T-cell (primary cell): ENCODE measurements at regions not wholly inside any gene's neighbourhood (a gene's known extent, or its start where the extent isn't known, plus 50 kb on each side); places are given as distances from the start of the nearest gene placed in this dataset.

Experiments
- ATAC-seq, 4 experiments: fragments of 200-7000 bp in 3 of 4; fragments of 150-1000 bp in 1 of 4; cut with Tn5 transposase; replicated peaks in 1 of 4; 1 replicate in 3 of 4; 2 replicates in 1 of 4; pipeline ENCODE4 v1.10.0; 2021; ENCODE audit warnings: moderate library complexity in 3 of 4, mild to moderate bottlenecking in 2 of 4, moderate number of reproducible peaks in 1 of 4
- CTCF ChIA-PET, 2 donors: fragments of 300-600 bp; sonication (Branson Sonifier 250); formaldehyde crosslinking; loops; one replicate each; lab custom pipeline; 2022; ENCODE audit warnings: antibody characterized with exemption in 2 of 2; lab: Charles Lee
- POLR2A ChIA-PET, 2 donors: fragments of 300-600 bp; sonication (Branson Sonifier 250); formaldehyde crosslinking; loops; one replicate each; lab custom pipeline; 2022; ENCODE audit warnings: antibody characterized with exemption in 2 of 2; lab: Charles Lee
- DNase-seq, 35 experiments: peaks; one replicate each; pipeline versions ENCODE4 v3.0.0 to v3.0.0-alpha.2; 2013 to 2023
- H3K27ac ChIP-seq: one replicate; pipeline ENCODE4 v1.5.1; 2013; ENCODE audit warnings: low read length
- H3K27me3 ChIP-seq, 2 experiments: replicated peaks in 1 of 2; 1 replicate in 1 of 2; 2 replicates in 1 of 2; pipeline versions ENCODE4 v1.6.1 to v1.7.0; 2013; ENCODE audit warnings: low read length in 1 of 2, mixed read lengths in 1 of 2; ENCODE audit not compliant: control insufficient read depth in 2 of 2, insufficient read depth in 2 of 2; ENCODE audit errors: extremely low read depth in 1 of 2
- H3K36me3 ChIP-seq, 2 donors: 1 replicate in 1 of 2; 2 replicates in 1 of 2; pipeline versions ENCODE4 v1.6.1 to v1.7.0; 2013; ENCODE audit warnings: low read length in 1 of 2; ENCODE audit not compliant: control insufficient read depth in 2 of 2, insufficient read depth in 1 of 2; ENCODE audit errors: extremely low read depth in 1 of 2
- H3K4me1 ChIP-seq, 2 experiments: 1 replicate in 1 of 2; 2 replicates in 1 of 2; pipeline versions ENCODE4 v1.6.1 to v1.7.0; 2013; ENCODE audit warnings: low read length in 2 of 2, mixed read lengths in 1 of 2; ENCODE audit not compliant: insufficient read depth in 2 of 2, control insufficient read depth in 1 of 2; ENCODE audit errors: extremely low read depth in 1 of 2
- H3K4me3 ChIP-seq, 2 donors: 1 replicate in 1 of 2; 2 replicates in 1 of 2; pipeline versions ENCODE4 v1.5.1 to v1.7.0; 2013; ENCODE audit warnings: mild to moderate bottlenecking in 2 of 2, low read length in 1 of 2, moderate library complexity in 1 of 2; ENCODE audit not compliant: control insufficient read depth in 1 of 2; ENCODE audit errors: extremely low read depth in 1 of 2
- H3K9me3 ChIP-seq: 2 replicates; pipeline ENCODE4 v1.7.0; 2013
- H3K27ac Mint-ChIP-seq, 2 donors: one replicate each; pipeline ENCODE4 v1.8.0; 2020 to 2021; ENCODE audit warnings: mild to moderate bottlenecking in 2 of 2, mixed read lengths in 2 of 2
- H3K27me3 Mint-ChIP-seq, 2 donors: one replicate each; pipeline ENCODE4 v1.8.0; 2021 to 2022; ENCODE audit warnings: mixed read lengths in 2 of 2
- H3K36me3 Mint-ChIP-seq: one replicate; pipeline ENCODE4 v1.8.0; 2021; ENCODE audit warnings: mixed read lengths
- H3K4me1 Mint-ChIP-seq, 3 donors: one replicate each; pipeline ENCODE4 v1.8.0; 2020 to 2022; ENCODE audit warnings: mixed read lengths in 3 of 3, mild to moderate bottlenecking in 1 of 3
- H3K4me3 Mint-ChIP-seq, 3 donors: one replicate each; pipeline ENCODE4 v1.8.0; 2020 to 2022; ENCODE audit warnings: mild to moderate bottlenecking in 3 of 3, mixed read lengths in 3 of 3, moderate library complexity in 3 of 3
- H3K9me3 Mint-ChIP-seq, 3 donors: one replicate each; pipeline ENCODE4 v1.8.0; 2020 to 2022; ENCODE audit warnings: mixed read lengths in 3 of 3
- WGBS: methylation state at CpG from one replicate; pipeline ENCODE4 v1.1.5; 2013; ENCODE audit warnings: missing lambda C conversion rate; ENCODE audit not compliant: insufficient coverage; 5-methylcytosine and 5-hydroxymethylcytosine counted together

- Histone ChIP-seq H3K27me3 (no peaks in the 10 kb centered on the region), H3K4me3 (no peak overlapping the region), H3K27ac (no peak overlapping the region), H3K36me3 (no peaks in the 10 kb centered on the region), H3K4me1 (no peaks in the 10 kb centered on the region), H3K9me3 (no peaks in the 10 kb centered on the region)
- CTCF ChIA-PET: interaction anchor here in 1 of 2 donors (1.1 kb wide), 1 partner anchor 160 kb away, joined by 4 read pairs; no protein-coding TSS in a partner anchor
- no CpG with 5 or more reads among the region's 2 CpGs for WGBS
- no peaks in the 10 kb centered on the region for H3K36me3 Mint-ChIP-seq
- no peak overlapping the region for H3K4me3 Mint-ChIP-seq
- DNase-seq (no peak), ATAC-seq (no peak)
- POLR2A ChIA-PET: no interaction called here
- H3K9me3 Mint-ChIP-seq: no peaks in the 10 kb centered on the region
- H3K27ac Mint-ChIP-seq: no peak overlapping the region
- H3K4me1 Mint-ChIP-seq: no peaks in the 10 kb centered on the region
- H3K27me3 Mint-ChIP-seq: peaks cover 5 to 11% of the 10 kb centered on the region in 2 donors
Observed at GRCh38 chr12:88996200-88996788, 356.0 kb downstream of the DUSP6 start.

GRCh38 chr12:88994971-88995370 lies 357.3 kb downstream of the DUSP6 start:
- H3K9me3 Mint-ChIP-seq: no peaks in the 10 kb centered on the region
- Histone ChIP-seq H3K9me3 (no peaks in the 10 kb centered on the region), H3K4me1 (no peaks in the 10 kb centered on the region), H3K36me3 (no peaks in the 10 kb centered on the region), H3K4me3 (no peak overlapping the region), H3K27ac (no peak overlapping the region), H3K27me3 (peaks cover 0 to 2% of the 10 kb centered on the region in 2 experiments)
- no peaks in the 10 kb centered on the region for H3K36me3 Mint-ChIP-seq
- no peak for ATAC-seq
- POLR2A ChIA-PET: no interaction called here
- H3K27ac Mint-ChIP-seq: no peak overlapping the region
- peaks cover 5 to 18% of the 10 kb centered on the region in 2 donors for H3K27me3 Mint-ChIP-seq
- no peak for DNase-seq
- CTCF ChIA-PET: no interaction called here
- H3K4me1 Mint-ChIP-seq: no peaks in the 10 kb centered on the region
- H3K4me3 Mint-ChIP-seq: no peak overlapping the region
- no CpG with 5 or more reads among the region's 1 CpG for WGBS

DNA sequence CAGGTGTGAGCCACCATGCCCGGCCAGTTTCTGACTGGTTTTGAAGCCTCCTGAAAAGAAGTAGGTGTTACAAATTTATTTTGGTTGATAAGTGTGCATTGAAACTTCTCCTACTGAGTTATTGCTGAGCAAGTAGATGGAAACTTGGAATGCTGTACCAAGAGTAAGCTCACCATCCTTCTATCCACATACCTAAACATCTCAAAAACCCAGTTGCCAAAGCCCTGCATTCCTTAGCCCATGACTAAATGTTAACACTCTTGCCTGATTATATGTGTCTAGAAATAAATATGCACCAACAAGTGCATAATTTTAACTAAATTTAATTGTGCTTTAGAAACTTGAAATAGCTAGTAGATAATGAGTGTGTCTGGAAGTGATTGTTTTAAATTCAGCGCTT lies 357.8 kb downstream of the DUSP6 start:
- no peaks in the 10 kb centered on the region for H3K9me3 Mint-ChIP-seq
- H3K27ac ChIP-seq: no peak overlapping the region
- no peak overlapping the region for H3K27ac Mint-ChIP-seq
- H3K36me3 Mint-ChIP-seq: no peaks in the 10 kb centered on the region
- H3K27me3 ChIP-seq: peaks cover 0 to 2% of the 10 kb centered on the region in 2 experiments
- no CpG with 5 or more reads among the region's 2 CpGs for WGBS
- CTCF ChIA-PET: interaction anchor here in 1 of 2 donors (0.6 kb wide), 1 partner anchor 34 kb away, joined by 3 read pairs; no protein-coding TSS in a partner anchor
- no peak overlapping the region for H3K4me3 ChIP-seq
- no peaks in the 10 kb centered on the region for H3K4me1 Mint-ChIP-seq
- ATAC-seq: no peak
- POLR2A ChIA-PET: no interaction called here
- no peaks in the 10 kb centered on the region for H3K36me3 ChIP-seq
- no peak overlapping the region for H3K4me3 Mint-ChIP-seq
- DNase-seq: no peak
- H3K27me3 Mint-ChIP-seq: peaks cover 5 to 18% of the 10 kb centered on the region in 2 donors
- H3K9me3 ChIP-seq: no peaks in the 10 kb centered on the region
- H3K4me1 ChIP-seq: no peaks in the 10 kb centered on the region

GRCh38 chr12:88993651-88994050 lies 358.6 kb downstream of the DUSP6 start:
- H3K27ac Mint-ChIP-seq: no peak overlapping the region
- ATAC-seq (no peak), DNase-seq (no peak)
- H3K4me3 ChIP-seq: no peak overlapping the region
- ChIA-PET CTCF (interaction anchor here in 1 of 2 donors (0.6 kb wide), 1 partner anchor 33 kb away, joined by 3 read pairs; no protein-coding TSS in a partner anchor), POLR2A (interaction anchor here in 1 of 2 donors (0.7 kb wide), 1 partner anchor 23 kb away, joined by 3 read pairs; no protein-coding TSS in a partner anchor)
- H3K4me3 Mint-ChIP-seq: no peak overlapping the region
- no peaks in the 10 kb centered on the region for H3K4me1 ChIP-seq
- no peaks in the 10 kb centered on the region for H3K9me3 Mint-ChIP-seq
- H3K4me1 Mint-ChIP-seq: no peaks in the 10 kb centered on the region
- WGBS: no CpG with 5 or more reads among the region's 3 CpGs
- peaks cover 5 to 18% of the 10 kb centered on the region in 2 donors for H3K27me3 Mint-ChIP-seq
- peaks cover 0 to 2% of the 10 kb centered on the region in 2 experiments for H3K27me3 ChIP-seq
- H3K36me3 Mint-ChIP-seq: no peaks in the 10 kb centered on the region
- no peak overlapping the region for H3K27ac ChIP-seq
- H3K9me3 ChIP-seq: no peaks in the 10 kb centered on the region
- H3K36me3 ChIP-seq: no peaks in the 10 kb centered on the region

DNA sequence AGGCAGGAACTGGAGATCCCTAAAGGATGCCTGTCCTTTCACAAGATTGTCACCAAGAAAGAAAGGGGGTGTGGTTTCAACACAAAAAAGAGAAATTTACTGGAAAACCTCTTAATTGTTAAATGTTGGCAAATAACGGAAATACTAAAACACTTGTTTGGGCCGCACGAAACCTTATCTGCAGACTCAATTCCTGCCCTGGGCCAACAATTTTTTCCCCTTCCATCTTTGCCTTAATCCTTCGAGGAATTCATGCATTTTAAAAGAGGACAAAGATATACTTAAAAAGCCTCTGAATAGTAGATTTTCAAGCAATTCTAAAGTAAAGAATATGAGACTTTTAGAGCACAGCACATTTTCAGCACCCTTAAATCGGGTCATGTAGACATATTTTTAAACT lies 366.2 kb downstream of the DUSP6 start:
- Histone ChIP-seq H3K9me3 (no peaks in the 10 kb centered on the region), H3K27ac (no peak overlapping the region), H3K36me3 (no peaks in the 10 kb centered on the region), H3K4me3 (no peak overlapping the region), H3K4me1 (no peaks in the 10 kb centered on the region), H3K27me3 (peaks cover 0 to 5% of the 10 kb centered on the region in 2 experiments)
- ChIA-PET POLR2A (no interaction called here), CTCF (no interaction called here)
- H3K27me3 Mint-ChIP-seq: peaks cover 19 to 26% of the 10 kb centered on the region in 2 donors
- H3K4me1 Mint-ChIP-seq: no peaks in the 10 kb centered on the region
- WGBS: 100% methylated on average over 2 of the region's 5 CpGs
- H3K36me3 Mint-ChIP-seq: no peaks in the 10 kb centered on the region
- ATAC-seq (no peak), DNase-seq (no peak)
- H3K9me3 Mint-ChIP-seq: no peaks in the 10 kb centered on the region
- no peak overlapping the region for H3K4me3 Mint-ChIP-seq
- no peak overlapping the region for H3K27ac Mint-ChIP-seq

DNA sequence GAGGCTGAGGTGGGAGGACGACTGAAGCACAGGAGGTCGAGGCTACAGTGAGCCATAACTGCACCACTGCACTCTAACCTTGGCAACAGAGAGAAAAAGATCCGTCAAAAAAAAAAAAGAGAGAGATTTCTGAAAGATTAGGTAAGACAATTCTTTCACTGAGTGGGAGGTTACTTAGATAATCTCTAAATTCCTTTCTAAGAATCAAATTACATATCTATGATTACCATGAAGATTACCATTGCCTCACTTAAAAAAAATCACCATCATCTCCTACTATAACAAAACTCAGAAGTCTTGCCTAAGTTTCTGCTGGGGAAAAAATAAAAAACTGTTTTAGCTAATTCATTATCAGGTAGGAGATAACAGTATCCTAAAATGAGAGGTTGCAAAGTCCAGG lies 366.7 kb downstream of the DUSP6 start:
- Histone ChIP-seq H3K4me3 (no peak overlapping the region), H3K27me3 (peaks cover 0 to 4% of the 10 kb centered on the region in 2 experiments), H3K9me3 (no peaks in the 10 kb centered on the region), H3K36me3 (no peaks in the 10 kb centered on the region), H3K4me1 (no peaks in the 10 kb centered on the region), H3K27ac (no peak overlapping the region)
- ATAC-seq (no peak), DNase-seq (no peak)
- Mint-ChIP-seq H3K4me3 (no peak overlapping the region), H3K4me1 (no peaks in the 10 kb centered on the region), H3K27me3 (peaks cover 19 to 21% of the 10 kb centered on the region in 2 donors), H3K36me3 (no peaks in the 10 kb centered on the region), H3K9me3 (no peaks in the 10 kb centered on the region), H3K27ac (no peak overlapping the region)
- ChIA-PET POLR2A (no interaction called here), CTCF (interaction anchor here in 1 of 2 donors (0.6 kb wide), 1 partner anchor 1122 kb away, joined by 3 read pairs; no protein-coding TSS in a partner anchor)
- WGBS: no CpG with 5 or more reads among the region's 3 CpGs
